ENCODE measurements at regions not wholly inside any gene's neighbourhood (a gene's known extent, or its start where the extent isn't known, plus 50 kb on each side); places are given as distances from the start of the nearest gene placed in this dataset.

- no peak for DNase-seq
Measured at GRCh38 chr5:3268760-3269330, 326.8 kb upstream of the IRX1 start.

- no peak for DNase-seq
Measured at GRCh38 chr5:3266861-3267260, 328.8 kb upstream of the IRX1 start.

GRCh38 chr5:3265936-3266335, 329.7 kb upstream of the IRX1 start:
- no peak for DNase-seq

- DNase-seq: no peak
Measured at GRCh38 chr5:3265131-3265885, 330.3 kb upstream of the IRX1 start.

GRCh38 chr5:3262451-3262850, 333.2 kb upstream of the IRX1 start:
- no peak for DNase-seq

GRCh38 chr5:3261081-3261480, 334.6 kb upstream of the IRX1 start:
- no peak for DNase-seq

- no peak for DNase-seq
Measured at GRCh38 chr5:3258050-3258449, 337.6 kb upstream of the IRX1 start.

- DNase-seq: no peak
Measured at GRCh38 chr5:3252235-3252634, 343.4 kb upstream of the IRX1 start.

- DNase-seq: no peak
Measured at GRCh38 chr5:3251784-3252183, 343.8 kb upstream of the IRX1 start.

- DNase-seq: no peak
Measured at GRCh38 chr5:3249401-3249800, 346.2 kb upstream of the IRX1 start.

GRCh38 chr5:3237276-3237868, 358.3 kb upstream of the IRX1 start:
- no peak for DNase-seq

- no peak for DNase-seq
Measured at GRCh38 chr5:3234566-3234965, 361.1 kb upstream of the IRX1 start.

- no peak for DNase-seq
Measured at GRCh38 chr5:3230941-3231340, 364.7 kb upstream of the IRX1 start.

- DNase-seq: no peak
Measured at GRCh38 chr5:3230254-3230653, 365.4 kb upstream of the IRX1 start.

- DNase-seq: no peak
Measured at GRCh38 chr5:3226196-3226920, 369.3 kb upstream of the IRX1 start.

GRCh38 chr5:3225201-3225960, 370.3 kb upstream of the IRX1 start:
- DNase-seq: no peak

GRCh38 chr5:3222924-3223323, 372.7 kb upstream of the IRX1 start:
- DNase-seq: no peak

- DNase-seq: no peak
Measured at GRCh38 chr5:3221432-3221831, 374.2 kb upstream of the IRX1 start.

- no peak for DNase-seq
Measured at GRCh38 chr5:3220638-3221288, 374.9 kb upstream of the IRX1 start.

- no peak for DNase-seq
Measured at GRCh38 chr5:3220201-3220600, 375.4 kb upstream of the IRX1 start.

- no peak for DNase-seq
Measured at GRCh38 chr5:3218916-3219650, 376.5 kb upstream of the IRX1 start.
